Pancreas (tissue), 10 donors: ENCODE measurements at regions not wholly inside any gene's neighbourhood (a gene's known extent, or its start where the extent isn't known, plus 50 kb on each side); places are given as distances from the start of the nearest gene placed in this dataset.

ENCODE experiments used
- ATAC-seq, 4 donors: fragments of 200-7000 bp; cut with Tn5 transposase; one replicate each; pipeline versions ENCODE4 v1.8.0 to v1.9.1; 2020; ENCODE audit warnings: mild to moderate bottlenecking in 4 of 4, moderate library complexity in 4 of 4
- DNase-seq, 6 donors: peaks; one replicate each; pipeline ENCODE4 v3.0.0-alpha.2; 2020
- FAIRE-seq: peaks from 2 replicates; lab custom pipeline; 2012; peaks lifted over from hg19 to GRCh38; lab: Jason Lieb, UNC
- H3K27ac ChIP-seq, 4 donors: fragments of 200-600 bp; sonication (generic); 1 replicate in 3 of 4; 2 replicates in 1 of 4; pipeline versions ENCODE4 v1.5.0 to v1.8.0; 2020
- H3K27me3 ChIP-seq, 4 donors: fragments of 200-600 bp; one replicate each; pipeline ENCODE4 v1.8.0; 2021
- H3K36me3 ChIP-seq, 3 donors: fragments of 200-600 bp; sonication (generic) in 1 of 3; one replicate each; pipeline versions ENCODE4 v1.5.0 to v1.8.0; 2020 to 2021
- H3K4me1 ChIP-seq, 3 donors: fragments of 200-600 bp; one replicate each; pipeline ENCODE4 v1.8.0; 2021
- H3K4me3 ChIP-seq, 4 donors: fragments of 200-600 bp; sonication (generic) in 2 of 4; one replicate each; pipeline versions ENCODE4 v1.5.0 to v1.8.0; 2020 to 2021
- H3K9me3 ChIP-seq, 4 donors: fragments of 200-600 bp; one replicate each; pipeline ENCODE4 v1.8.0; 2021
- WGBS, 2 donors: extraction: QIAGEN DNeasy Blood & Tissue Kit; methylation state at CpG; one replicate each; pipeline ENCODE4 v1.1.7; 2013; 5-methylcytosine and 5-hydroxymethylcytosine counted together
- intact Hi-C, 3 donors: fragments of 100-400 bp; cut with DNase I; formaldehyde crosslinking; loops; one replicate each; pipeline versions ENCODE4 v1.11.1 to v1.14.2; 2022
- TF ChIP-seq, protein P1 (sequence below), 4 donors: fragments of 200-600 bp; sonication (generic) in 3 of 4; IDR thresholded peaks; one replicate each; pipeline versions ENCODE4 v1.5.0 to v1.8.0; 2021; ENCODE audit warnings: antibody characterized with exemption in 4 of 4
- donor health status: healthy with polysubstance abuse.
- donor health status: DM: no; HTN: no; CAD: no; lungs with moderate emphysema.
- donor health status: DM: no; HTN: no; CAD: no.
- donor health status: control.
- donor health status: control.
- donor health status: Bipolar disorder and iron deficiency.
- donor health status: DM: yes; HTN: yes; CAD: no.
- donor health status: DM: no; HTN: no; CAD: no.
- donor health status: DM: no; HTN: no; CAD: no.
- donor health status: DM: yes; HTN: yes; CAD: no.

DNA sequence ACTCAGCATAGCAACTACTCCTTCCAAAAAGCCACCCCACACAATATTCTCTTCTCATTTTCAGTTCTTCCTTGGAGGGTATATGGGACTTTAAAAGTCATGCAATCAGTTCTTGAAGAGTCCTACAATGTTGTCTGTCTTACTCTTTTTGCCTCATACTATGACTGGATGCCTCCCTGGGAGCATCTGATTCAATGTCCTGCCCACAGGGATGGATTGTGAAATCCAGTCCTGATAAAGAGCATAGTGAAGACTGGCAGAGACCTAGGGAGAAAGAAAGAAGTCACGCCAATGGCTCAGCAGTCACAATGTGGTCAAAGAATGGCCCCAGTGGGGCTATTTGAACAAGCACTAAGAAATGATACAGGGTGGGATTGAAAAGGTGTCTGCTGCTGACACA, 155.1 kb upstream of the SERPINE2 start:
- intact Hi-C loops: no loop called here
- whole genome bisulfite sequencing, 2 donors: 71 to 96% methylated on average over 1 of the region's 1 CpG
- Histone ChIP-seq H3K4me1 (no peaks in the 10 kb centered on the region), H3K9me3 (no peaks in the 10 kb centered on the region), H3K36me3 (no peaks in the 10 kb centered on the region), H3K27me3 (no peaks in the 10 kb centered on the region), H3K4me3 (no peak overlapping the region), H3K27ac (no peak overlapping the region)
- no peak for DNase-seq
- TF ChIP-seq, protein P1, sequence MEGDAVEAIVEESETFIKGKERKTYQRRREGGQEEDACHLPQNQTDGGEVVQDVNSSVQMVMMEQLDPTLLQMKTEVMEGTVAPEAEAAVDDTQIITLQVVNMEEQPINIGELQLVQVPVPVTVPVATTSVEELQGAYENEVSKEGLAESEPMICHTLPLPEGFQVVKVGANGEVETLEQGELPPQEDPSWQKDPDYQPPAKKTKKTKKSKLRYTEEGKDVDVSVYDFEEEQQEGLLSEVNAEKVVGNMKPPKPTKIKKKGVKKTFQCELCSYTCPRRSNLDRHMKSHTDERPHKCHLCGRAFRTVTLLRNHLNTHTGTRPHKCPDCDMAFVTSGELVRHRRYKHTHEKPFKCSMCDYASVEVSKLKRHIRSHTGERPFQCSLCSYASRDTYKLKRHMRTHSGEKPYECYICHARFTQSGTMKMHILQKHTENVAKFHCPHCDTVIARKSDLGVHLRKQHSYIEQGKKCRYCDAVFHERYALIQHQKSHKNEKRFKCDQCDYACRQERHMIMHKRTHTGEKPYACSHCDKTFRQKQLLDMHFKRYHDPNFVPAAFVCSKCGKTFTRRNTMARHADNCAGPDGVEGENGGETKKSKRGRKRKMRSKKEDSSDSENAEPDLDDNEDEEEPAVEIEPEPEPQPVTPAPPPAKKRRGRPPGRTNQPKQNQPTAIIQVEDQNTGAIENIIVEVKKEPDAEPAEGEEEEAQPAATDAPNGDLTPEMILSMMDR (IDR thresholded peaks at IDR 0.05): no peak
- ATAC-seq: no peak
- no peak for FAIRE-seq

DNA sequence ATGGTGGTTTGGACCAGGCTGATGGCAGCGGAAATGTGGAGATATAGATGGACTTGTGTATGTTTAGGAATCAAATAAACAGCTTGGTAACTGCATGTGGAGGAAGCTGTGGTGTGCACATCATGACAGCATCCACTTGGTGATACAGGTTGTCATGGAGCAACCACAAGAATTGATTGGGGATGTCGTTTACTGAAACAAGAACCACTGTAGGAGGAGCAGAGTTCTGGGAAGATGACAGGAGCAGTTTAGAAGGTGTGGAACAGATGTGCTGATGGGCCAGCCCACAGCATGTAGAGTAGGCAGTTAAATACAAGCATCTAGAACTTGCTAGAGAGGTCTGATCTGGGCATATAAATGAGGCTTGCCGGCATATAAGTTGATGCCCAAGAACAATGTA, 152.4 kb upstream of the SERPINE2 start:
- no peaks in the 10 kb centered on the region for H3K4me1 ChIP-seq
- no peaks in the 10 kb centered on the region for H3K27me3 ChIP-seq
- 61 to 63% methylated on average over 3 of the region's 3 CpGs for WGBS, 2 donors
- intact Hi-C loops: no loop called here
- DNase-seq (no peak), ATAC-seq (no peak), FAIRE-seq (no peak)
- no peaks in the 10 kb centered on the region for H3K36me3 ChIP-seq
- no peaks in the 10 kb centered on the region for H3K9me3 ChIP-seq
- H3K27ac ChIP-seq: no peak overlapping the region
- H3K4me3 ChIP-seq: no peak overlapping the region
- TF ChIP-seq, protein P1 (IDR thresholded peaks at IDR 0.05): no peak

DNA sequence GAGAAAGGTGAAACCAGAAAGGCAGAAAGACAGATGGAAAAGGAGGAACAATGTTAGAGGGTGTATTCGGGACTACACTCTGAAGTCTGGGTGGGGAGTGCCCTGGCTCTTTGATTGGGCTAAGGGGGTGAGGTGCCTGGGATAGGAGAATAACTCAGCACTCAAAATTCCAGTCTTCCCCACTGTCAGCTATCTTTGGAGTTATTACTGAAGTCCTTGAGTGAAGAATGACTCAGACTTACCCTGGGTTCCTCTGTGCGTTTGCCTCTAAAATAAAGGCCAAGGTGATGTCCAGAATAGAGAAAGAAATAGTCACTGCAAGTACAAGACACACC, 151.8 kb upstream of the SERPINE2 start:
- intact Hi-C loops: no loop called here
- 31 to 39% methylated on average over 2 of the region's 2 CpGs for WGBS, 2 donors
- H3K27ac ChIP-seq: no peak overlapping the region

DNA sequence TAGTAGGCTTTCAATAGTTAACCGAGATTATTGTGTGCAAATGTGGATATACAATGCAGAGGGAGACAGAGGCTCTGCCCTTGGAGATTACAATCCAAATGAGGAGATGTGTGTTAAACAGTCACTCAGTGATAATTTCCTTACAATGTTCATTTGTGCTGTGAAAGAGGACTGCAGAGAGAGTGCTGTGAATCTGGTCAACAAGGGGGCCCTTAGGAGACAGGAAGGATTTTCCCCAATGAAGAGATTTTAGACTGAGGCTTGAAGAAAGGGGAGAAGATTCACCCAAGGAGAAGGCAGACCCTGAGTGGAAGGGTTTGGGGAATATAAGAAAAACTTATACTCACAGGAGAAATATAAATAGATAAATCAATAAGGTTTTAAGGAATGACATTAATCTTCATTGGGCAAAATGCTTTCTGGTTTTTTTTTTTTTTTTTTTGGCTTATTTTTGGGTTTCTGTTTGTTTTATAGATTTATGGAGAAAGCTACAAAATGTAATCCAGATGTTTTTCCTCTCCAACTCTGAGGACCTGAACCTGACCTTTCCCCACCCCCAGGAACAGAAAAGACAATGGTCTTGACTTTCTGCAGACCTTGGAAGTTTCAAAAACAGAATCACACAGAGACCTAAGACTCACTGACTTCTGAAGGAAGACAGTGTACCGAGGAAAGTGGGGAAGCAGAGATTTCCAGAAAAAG, 151.3 kb upstream of the SERPINE2 start:
- no peak overlapping the region for H3K27ac ChIP-seq
- TF ChIP-seq, protein P1 (IDR thresholded peaks at IDR 0.05): no peak
- no peaks in the 10 kb centered on the region for H3K27me3 ChIP-seq
- WGBS, 2 donors: 38 to 45% methylated on average over 2 of the region's 2 CpGs
- FAIRE-seq (no peak), DNase-seq (no peak), ATAC-seq (no peak)
- no peaks in the 10 kb centered on the region for H3K9me3 ChIP-seq
- no peaks in the 10 kb centered on the region for H3K36me3 ChIP-seq
- H3K4me1 ChIP-seq: no peaks in the 10 kb centered on the region
- intact Hi-C loops: no loop called here
- H3K4me3 ChIP-seq: no peak overlapping the region

More for the DNA sequence above, 151.8 kb upstream of the SERPINE2 start:
- DNase-seq (no peak), FAIRE-seq (no peak), ATAC-seq (no peak)
- no peak overlapping the region for H3K4me3 ChIP-seq
- no peaks in the 10 kb centered on the region for H3K27me3 ChIP-seq
- H3K4me1 ChIP-seq: no peaks in the 10 kb centered on the region
- TF ChIP-seq, protein P1 (IDR thresholded peaks at IDR 0.05): no peak
- H3K36me3 ChIP-seq: no peaks in the 10 kb centered on the region
- H3K9me3 ChIP-seq: no peaks in the 10 kb centered on the region

DNA sequence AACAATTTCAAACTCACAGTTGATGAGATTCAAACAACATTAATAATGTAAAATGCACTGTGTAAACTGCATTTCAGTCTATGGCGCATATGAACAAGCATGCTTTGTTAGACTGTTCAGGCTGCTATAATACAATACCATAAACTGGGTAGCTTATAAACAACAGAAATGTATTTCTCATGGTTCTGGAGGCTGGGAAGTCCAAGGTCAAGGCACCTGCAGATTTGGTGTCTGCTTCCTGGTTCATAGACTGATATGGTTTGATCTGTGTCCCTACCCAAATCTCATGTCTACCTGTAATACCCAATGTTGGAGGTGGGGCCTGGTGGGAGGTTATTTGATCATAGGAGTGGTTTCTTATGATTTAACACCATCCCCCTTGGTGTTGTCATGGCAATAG, 148.1 kb upstream of the SERPINE2 start:
- no peak for FAIRE-seq
- no peak for ATAC-seq
- Histone ChIP-seq H3K9me3 (no peaks in the 10 kb centered on the region), H3K4me3 (no peak overlapping the region), H3K36me3 (no peaks in the 10 kb centered on the region), H3K27ac (no peak overlapping the region), H3K4me1 (no peaks in the 10 kb centered on the region), H3K27me3 (no peaks in the 10 kb centered on the region)
- intact Hi-C loops: no loop called here
- TF ChIP-seq, protein P1 (IDR thresholded peaks at IDR 0.05): no peak
- no peak for DNase-seq
- WGBS, 2 donors: 91 to 95% methylated on average over 1 of the region's 1 CpG
